ENCODE measurements at regions not wholly inside any gene's neighbourhood (a gene's known extent, or its start where the extent isn't known, plus 50 kb on each side); places are given as distances from the start of the nearest gene placed in this dataset.
"Not testable (repeated sequence)": the region's sequence is repeated elsewhere in the genome, so short reads cannot be mapped to it uniquely, and the experiment has no call there.

DNA sequence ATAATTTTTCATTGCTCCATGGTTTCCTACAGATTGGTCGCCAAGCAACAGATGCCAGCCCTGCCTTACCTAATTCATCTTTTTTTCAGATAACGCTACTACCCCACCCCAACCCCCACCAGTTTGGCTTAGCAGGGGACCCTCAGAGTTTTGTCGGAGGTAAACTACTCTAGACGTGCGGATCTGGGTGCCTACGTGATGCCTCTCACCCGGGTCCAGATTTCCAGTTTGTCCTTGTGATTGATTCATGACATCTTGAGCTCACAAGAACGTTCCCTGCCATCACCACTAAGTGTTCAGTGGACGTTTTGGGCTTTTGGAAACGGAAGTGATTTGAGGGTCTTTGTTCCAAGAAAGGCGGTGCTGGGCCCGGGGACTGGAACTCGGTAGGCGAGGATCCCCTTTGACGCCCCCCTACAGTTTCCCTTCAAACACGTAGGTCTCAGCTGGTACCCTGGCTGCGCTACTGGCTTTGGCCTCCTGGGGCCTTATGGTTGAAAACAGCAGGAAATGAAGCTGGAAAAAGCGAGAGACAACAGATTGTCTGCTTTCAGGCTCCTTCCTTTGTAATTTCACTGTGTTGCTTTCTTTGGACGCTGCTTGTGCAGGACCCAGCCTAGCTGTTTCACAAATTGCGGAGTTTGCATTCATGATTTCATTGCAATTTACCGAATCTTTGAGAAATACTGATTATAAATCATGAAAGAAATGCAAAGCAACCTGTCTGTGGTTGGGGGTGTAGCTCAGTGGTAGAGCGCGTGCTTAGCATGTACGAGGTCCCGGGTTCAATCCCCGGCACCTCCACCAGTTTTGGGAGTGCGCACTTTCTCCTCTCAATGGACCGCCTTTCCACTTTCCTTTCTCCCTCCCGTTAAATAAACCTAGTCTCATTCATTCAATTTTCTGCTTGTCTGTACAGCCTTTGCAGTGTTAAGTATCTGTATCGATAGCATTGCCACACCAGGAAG lies 81.0 kb downstream of the GPX5 start:
- DNase-seq (ENCODE audit: low read depth) = no peak
- peak overlapping the region; percentile 38 for H3K4me3 ChIP-seq (ENCODE audit: control insufficient read depth, low read depth, low read length)
- peak; percentile 46 for TF ChIP-seq CTCF (IDR thresholded peaks at IDR 0.05; ENCODE audit: control insufficient read depth, insufficient read depth, low read depth, low read length, missing control alignments)

DNA sequence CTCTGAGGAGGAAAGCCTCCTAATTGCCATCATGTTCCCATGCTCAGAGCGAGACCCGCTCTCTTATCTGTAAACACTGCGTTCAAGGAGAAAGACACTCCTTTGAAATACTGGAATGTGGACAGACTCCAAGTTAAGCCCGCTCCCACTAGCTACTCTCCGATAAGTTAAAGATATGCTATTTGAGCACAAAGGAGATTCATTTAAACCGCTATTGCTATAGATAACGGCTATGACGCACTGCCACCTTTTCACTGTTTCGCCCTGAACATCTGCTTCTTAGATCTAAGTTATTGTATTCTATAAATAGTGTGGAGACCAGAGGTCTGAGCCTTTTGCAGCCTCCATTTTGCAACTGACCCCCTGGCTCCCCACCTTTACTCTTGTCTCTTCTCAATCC lies 82.3 kb downstream of the GPX5 start:
- H3K4me3 ChIP-seq (ENCODE audit: control insufficient read depth, low read depth, low read length) = no peak overlapping the region
- no peak for TF ChIP-seq CTCF (IDR thresholded peaks at IDR 0.05; ENCODE audit: control insufficient read depth, insufficient read depth, low read depth, low read length, missing control alignments)
- no peak for DNase-seq (ENCODE audit: low read depth)

DNA sequence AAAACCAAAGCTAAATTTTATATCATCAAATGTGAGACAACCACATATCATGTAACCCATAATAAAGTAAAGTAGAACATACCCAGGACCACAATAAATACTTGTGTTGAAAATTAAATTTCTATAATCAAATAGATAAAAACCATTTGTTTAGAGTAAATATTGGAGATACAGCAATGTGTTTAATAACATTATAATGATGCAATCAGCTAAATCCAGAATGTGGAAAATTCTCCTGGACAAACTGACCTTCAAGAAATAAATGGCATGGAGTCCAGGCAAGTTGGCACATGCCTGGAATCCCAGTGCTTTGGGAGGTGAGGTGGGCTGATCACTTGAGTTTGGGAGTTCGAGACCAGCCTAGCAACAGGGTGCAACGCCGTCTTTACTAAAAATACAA lies 84.0 kb downstream of the GPX5 start:
- H3K4me3 ChIP-seq (ENCODE audit: control insufficient read depth, low read depth, low read length) = no peak overlapping the region
- DNase-seq (ENCODE audit: low read depth) = no peak
- TF ChIP-seq CTCF (IDR thresholded peaks at IDR 0.05; ENCODE audit: control insufficient read depth, insufficient read depth, low read depth, low read length, missing control alignments) = no peak

DNA sequence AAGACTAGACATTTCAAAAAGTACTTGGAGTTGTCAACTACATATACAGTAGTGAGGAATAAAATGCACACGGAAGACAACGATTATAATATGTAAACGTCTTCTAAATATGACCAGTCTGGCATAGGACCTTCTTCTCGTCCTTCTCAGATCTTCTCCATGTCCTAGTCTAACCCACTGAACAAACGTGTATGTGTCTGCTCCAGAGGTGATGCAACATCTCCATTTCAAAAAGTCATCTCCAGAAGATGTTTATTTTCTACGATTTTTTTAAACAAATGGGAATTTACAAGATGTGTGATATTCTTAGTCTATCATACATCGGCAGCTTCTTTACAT lies 89.9 kb downstream of the GPX5 start:
- no peak for DNase-seq (ENCODE audit: low read depth)
- TF ChIP-seq CTCF (IDR thresholded peaks at IDR 0.05; ENCODE audit: control insufficient read depth, insufficient read depth, low read depth, low read length, missing control alignments) = no peak
- no peak overlapping the region for H3K4me3 ChIP-seq (ENCODE audit: control insufficient read depth, low read depth, low read length)

DNA sequence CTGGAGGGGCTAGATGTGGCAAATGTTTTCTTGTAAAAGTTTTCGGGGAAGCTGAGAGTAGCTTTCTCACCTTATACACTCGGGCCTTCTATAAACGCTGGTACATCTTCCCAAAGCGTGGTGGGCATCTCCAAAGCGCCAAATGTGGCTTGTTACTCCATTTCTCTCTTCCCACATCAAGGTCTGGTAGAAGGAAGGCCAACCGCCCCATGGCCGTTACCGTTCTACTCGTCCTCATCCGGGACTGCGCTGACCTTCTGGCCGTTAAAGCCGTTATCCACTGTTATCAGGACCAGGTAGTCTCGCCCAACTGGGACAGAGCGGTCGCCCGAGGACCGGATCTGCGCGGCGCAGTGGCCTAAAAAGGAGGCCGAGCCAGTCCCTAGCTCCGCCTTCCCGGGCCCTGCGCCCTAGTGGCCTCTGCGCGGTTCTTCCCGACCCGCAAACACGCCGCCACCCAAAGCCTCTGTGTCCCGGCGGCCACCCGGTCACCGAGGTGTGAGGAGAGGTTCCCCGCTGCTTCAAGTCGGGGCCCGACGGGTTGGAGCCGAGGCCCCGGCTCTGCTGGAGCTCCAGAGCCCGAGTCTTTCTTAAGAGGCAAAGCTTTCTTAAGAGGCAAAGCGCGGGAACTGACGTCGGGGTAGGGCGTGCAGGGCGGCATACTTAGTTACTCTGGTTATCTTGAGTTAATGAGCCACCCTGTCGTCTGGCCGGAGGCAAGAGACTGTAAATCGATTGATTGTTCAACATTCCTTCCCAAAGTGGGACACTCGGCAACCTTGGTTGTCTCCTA lies 90.5 kb downstream of the GPX5 start:
- no peak for DNase-seq (ENCODE audit: low read depth)
- no peak for TF ChIP-seq CTCF (IDR thresholded peaks at IDR 0.05; ENCODE audit: control insufficient read depth, insufficient read depth, low read depth, low read length, missing control alignments)
- H3K4me3 ChIP-seq (ENCODE audit: control insufficient read depth, low read depth, low read length) = no peak overlapping the region

GRCh38 chr6:28618898-28619555 lies 93.3 kb downstream of the GPX5 start:
- DNase-seq (ENCODE audit: low read depth) = no peak
- TF ChIP-seq CTCF (IDR thresholded peaks at IDR 0.05; ENCODE audit: control insufficient read depth, insufficient read depth, low read depth, low read length, missing control alignments) = no peak
- no peak overlapping the region for H3K4me3 ChIP-seq (ENCODE audit: control insufficient read depth, low read depth, low read length)

GRCh38 chr6:28621268-28621667 lies 95.6 kb downstream of the GPX5 start:
- H3K4me3 ChIP-seq (ENCODE audit: control insufficient read depth, low read depth, low read length); DNase-seq (ENCODE audit: low read depth): not testable (repeated sequence)

DNA sequence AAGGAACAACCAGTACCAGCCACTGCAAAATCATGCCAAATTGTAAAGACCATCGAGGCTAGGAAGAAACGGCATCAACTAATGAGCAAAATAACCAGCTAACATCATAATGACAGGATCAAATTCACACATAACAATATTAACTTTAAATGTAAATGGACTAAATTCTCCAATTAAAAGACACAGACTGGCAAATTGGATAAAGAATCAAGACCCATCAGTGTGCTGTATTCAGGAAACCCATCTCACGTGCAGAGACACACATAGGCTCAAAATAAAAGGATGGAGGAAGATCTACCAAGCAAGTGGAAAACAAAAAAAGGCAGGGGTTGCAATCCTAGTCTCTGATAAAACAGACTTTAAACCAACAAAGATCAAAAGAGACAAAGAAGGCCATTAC lies 97.6 kb downstream of the GPX5 start:
- not testable (repeated sequence) for DNase-seq (ENCODE audit: low read depth); H3K4me3 ChIP-seq (ENCODE audit: control insufficient read depth, low read depth, low read length)

DNA sequence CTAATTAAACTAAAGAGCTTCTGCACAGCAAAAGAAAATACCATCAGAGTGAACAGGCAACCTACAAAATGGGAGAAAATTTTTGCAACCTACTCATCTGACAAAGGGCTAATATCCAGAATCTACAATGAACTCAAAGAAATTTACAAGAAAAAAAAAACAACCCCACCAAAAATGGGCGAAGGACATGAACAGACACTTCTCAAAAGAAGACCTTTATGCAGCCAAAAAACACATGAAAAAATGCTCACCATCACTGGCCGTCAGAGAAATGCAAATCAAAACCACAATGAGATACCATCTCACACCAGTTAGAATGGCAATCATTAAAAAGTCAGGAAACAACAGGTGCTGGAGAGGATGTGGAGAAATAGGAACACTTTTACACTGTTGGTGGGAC lies 100.7 kb downstream of the GPX5 start:
- not testable (repeated sequence) for DNase-seq (ENCODE audit: low read depth); H3K4me3 ChIP-seq (ENCODE audit: control insufficient read depth, low read depth, low read length)
